Neural cell (in vitro differentiated cells): ENCODE measurements at regions not wholly inside any gene's neighbourhood (a gene's known extent, or its start where the extent isn't known, plus 50 kb on each side); places are given as distances from the start of the nearest gene placed in this dataset.
A peak's percentile ranks its signal among the peaks of the same experiment; 100 is the strongest.

Source experiments
- H2AFZ ChIP-seq: fragments of 200-600, 300-800 bp; sonication (generic), shearing (Covaris generic); 2 replicates; pipeline ENCODE4 v1.6.0; 2014; ENCODE audit warnings: low read depth, mild to moderate bottlenecking, antibody characterized with exemption, low read length, moderate library complexity
- H3F3A ChIP-seq: fragments of 200-600 bp; shearing (Covaris generic); 2 replicates; pipeline ENCODE4 v1.6.1; 2016; ENCODE audit warnings: mild to moderate bottlenecking, moderate library complexity, mixed read lengths, antibody characterized with exemption, low read length; ENCODE audit not compliant: insufficient read depth, poor library complexity, severe bottlenecking
- H3K27ac ChIP-seq: fragments of 200-600, 300-800 bp; sonication (generic), shearing (Covaris generic); 2 replicates; pipeline ENCODE4 v1.5.1; 2014; ENCODE audit warnings: mild to moderate bottlenecking, low read length, moderate library complexity
- H3K27me3 ChIP-seq: fragments of 300-800, 200-600 bp; sonication (generic), shearing (Covaris generic); 2 replicates; pipeline ENCODE4 v1.6.0; 2014; ENCODE audit warnings: mild to moderate bottlenecking, low read depth, low read length, moderate library complexity; ENCODE audit not compliant: insufficient read depth
- H3K36me3 ChIP-seq: fragments of 300-800, 200-600 bp; sonication (generic), shearing (Covaris generic); 2 replicates; pipeline ENCODE4 v1.5.1; 2014; ENCODE audit warnings: mild to moderate bottlenecking, antibody characterized with exemption, low read length, moderate library complexity; ENCODE audit not compliant: insufficient read depth
- H3K4me2 ChIP-seq: fragments of 300-800, 200-600 bp; sonication (generic), shearing (Covaris generic); 2 replicates; pipeline ENCODE4 v1.6.0; 2014; ENCODE audit warnings: mild to moderate bottlenecking, low read length
- H3K4me3 ChIP-seq: fragments of 300-800, 200-600 bp; sonication (generic), shearing (Covaris generic); 2 replicates; pipeline ENCODE4 v1.5.1; 2014; ENCODE audit warnings: mild to moderate bottlenecking, low read length, moderate library complexity
- H3K79me2 ChIP-seq: fragments of 200-600 bp; shearing (Covaris generic); replicated peaks from 2 replicates; pipeline ENCODE4 v1.6.0; 2014; ENCODE audit warnings: mild to moderate bottlenecking, low read length, moderate library complexity; ENCODE audit not compliant: insufficient read depth
- H3K9ac ChIP-seq: fragments of 300-800, 200-600 bp; sonication (generic), shearing (Covaris generic); 2 replicates; pipeline ENCODE4 v1.6.1; 2016; ENCODE audit warnings: mild to moderate bottlenecking, low read length, mixed read lengths
- H3K9me2 ChIP-seq: fragments of 200-600 bp; shearing (Covaris generic); 2 replicates; pipeline ENCODE4 v1.6.1; 2016; ENCODE audit warnings: mild to moderate bottlenecking, low read length, mixed read lengths; ENCODE audit not compliant: insufficient read depth
- H3K9me3 ChIP-seq: fragments of 200-600, 300-800 bp; sonication (generic), shearing (Covaris generic); 2 replicates; pipeline ENCODE4 v1.6.1; 2016; ENCODE audit warnings: mild to moderate bottlenecking, mixed run types, low read length, moderate library complexity, mixed read lengths
- H4K20me1 ChIP-seq: fragments of 200-600 bp; shearing (Covaris generic); 2 replicates; pipeline ENCODE4 v1.6.1; 2016; ENCODE audit warnings: mild to moderate bottlenecking, mixed run types; ENCODE audit not compliant: insufficient read depth
- EP300 ChIP-seq: fragments of 450-650 bp; conservative IDR thresholded peaks from 2 replicates; pipeline ENCODE4 v1.6.1; 2014; ENCODE audit warnings: antibody characterized with exemption, mild to moderate bottlenecking, moderate library complexity; ENCODE audit not compliant: poor library complexity, severe bottlenecking
- EZH2 ChIP-seq: fragments of 200-600, 300-800 bp; shearing (Covaris generic), sonication (generic); IDR thresholded peaks from 2 replicates; pipeline ENCODE4 v1.6.1; 2014; ENCODE audit warnings: antibody characterized with exemption, low read length, borderline replicate concordance, mild to moderate bottlenecking; ENCODE audit not compliant: insufficient read depth, poor library complexity, severe bottlenecking
- MXI1 ChIP-seq: fragments of 450-650 bp; conservative IDR thresholded peaks from 2 replicates; pipeline ENCODE4 v1.6.1; 2014; ENCODE audit warnings: antibody characterized with exemption, mild to moderate bottlenecking; ENCODE audit not compliant: poor library complexity, severe bottlenecking
- POLR2AphosphoS5 ChIP-seq: IDR thresholded peaks from 2 replicates; pipeline ENCODE4 v1.6.1; 2012
- RAD21 ChIP-seq: fragments of 450-650 bp; conservative IDR thresholded peaks from 2 replicates; pipeline ENCODE4 v1.6.1; 2014; ENCODE audit warnings: antibody characterized with exemption, mild to moderate bottlenecking, moderate library complexity
- SMC3 ChIP-seq: fragments of 450-650 bp; conservative IDR thresholded peaks from 2 replicates; pipeline ENCODE4 v1.6.1; 2014; ENCODE audit warnings: antibody characterized with exemption, mild to moderate bottlenecking, moderate library complexity; ENCODE audit not compliant: poor library complexity
- TAF1 ChIP-seq: IDR thresholded peaks from 2 replicates; pipeline ENCODE4 v1.6.1; 2012; ENCODE audit warnings: low read depth
- TF ChIP-seq, protein P1 (sequence below): IDR thresholded peaks from 2 replicates; pipeline ENCODE4 v1.6.1; 2012; ENCODE audit warnings: borderline replicate concordance
- TF ChIP-seq, protein P2 (sequence below): fragments of 450-650 bp; IDR thresholded peaks from 2 replicates; pipeline ENCODE4 v1.5.1; 2014; ENCODE audit warnings: antibody characterized with exemption, mild to moderate bottlenecking, moderate library complexity; ENCODE audit not compliant: poor library complexity, severe bottlenecking

DNA sequence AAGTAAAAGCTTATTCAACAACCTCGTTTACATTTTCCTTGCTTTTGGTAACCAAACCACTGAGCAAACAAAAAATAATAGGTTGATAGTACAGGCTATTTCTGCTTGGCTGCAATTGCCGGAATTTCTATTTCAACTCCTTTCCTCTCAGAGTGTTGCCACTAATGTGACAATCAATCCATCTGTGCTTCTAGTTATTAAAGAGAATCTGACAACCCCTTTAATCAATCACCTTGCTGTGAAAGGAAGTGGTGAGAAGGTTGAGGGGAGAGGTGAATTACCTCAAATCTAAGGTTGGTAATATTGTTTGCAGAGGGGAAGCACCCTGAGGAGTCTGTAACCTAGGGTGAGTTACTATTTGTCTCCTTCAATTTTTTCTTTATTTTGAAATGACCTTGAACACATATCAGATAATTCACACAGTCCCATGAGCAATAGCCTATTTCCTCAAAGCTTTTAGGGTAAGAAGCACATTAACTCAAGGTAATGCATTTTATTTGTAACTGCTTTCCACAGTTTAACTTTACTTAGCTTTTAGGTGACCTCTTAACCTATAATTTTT, 603.4 kb downstream of the MMUT start:
- H3K79me2 ChIP-seq: no peaks in the 10 kb centered on the region
- H3K9me3 ChIP-seq: peaks cover 5% of the 10 kb centered on the region
- no peak overlapping the region for H2AFZ ChIP-seq

DNA sequence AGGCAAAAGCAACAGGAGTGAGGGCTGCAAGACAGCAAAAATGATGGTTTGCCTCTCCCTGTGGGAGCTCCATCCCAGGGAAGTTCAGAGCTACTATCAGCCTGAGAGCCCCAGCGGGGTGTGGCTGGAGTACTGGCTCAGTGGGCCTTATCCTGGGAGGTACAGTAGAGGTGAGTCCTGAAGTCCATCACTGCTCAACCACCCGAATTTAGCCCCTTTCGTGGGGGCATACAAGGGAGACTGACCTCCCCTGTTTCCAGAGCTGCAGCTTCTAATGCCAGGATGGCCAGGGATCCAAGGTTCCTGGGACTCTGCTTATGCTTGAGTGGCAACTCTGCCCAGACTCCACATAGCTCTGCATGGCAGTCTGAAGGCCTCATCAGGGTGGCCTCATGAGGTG, 617.8 kb downstream of the MMUT start:
- Histone ChIP-seq H3K4me2 (no peak overlapping the region), H3K9me3 (peaks cover 9% of the 10 kb centered on the region), H3K9ac (no peak overlapping the region), H3F3A (no peaks in the 10 kb centered on the region), H3K4me3 (no peak overlapping the region), H3K27me3 (no peaks in the 10 kb centered on the region), H3K9me2 (no peaks in the 10 kb centered on the region), H4K20me1 (no peaks in the 10 kb centered on the region), H3K36me3 (no peaks in the 10 kb centered on the region), H2AFZ (no peak overlapping the region), H3K27ac (no peak overlapping the region), H3K79me2 (no peaks in the 10 kb centered on the region)
- TF ChIP-seq EZH2: no peak
- no peak for TF ChIP-seq MXI1
- no peak for TF ChIP-seq RAD21
- TF ChIP-seq, protein P1, sequence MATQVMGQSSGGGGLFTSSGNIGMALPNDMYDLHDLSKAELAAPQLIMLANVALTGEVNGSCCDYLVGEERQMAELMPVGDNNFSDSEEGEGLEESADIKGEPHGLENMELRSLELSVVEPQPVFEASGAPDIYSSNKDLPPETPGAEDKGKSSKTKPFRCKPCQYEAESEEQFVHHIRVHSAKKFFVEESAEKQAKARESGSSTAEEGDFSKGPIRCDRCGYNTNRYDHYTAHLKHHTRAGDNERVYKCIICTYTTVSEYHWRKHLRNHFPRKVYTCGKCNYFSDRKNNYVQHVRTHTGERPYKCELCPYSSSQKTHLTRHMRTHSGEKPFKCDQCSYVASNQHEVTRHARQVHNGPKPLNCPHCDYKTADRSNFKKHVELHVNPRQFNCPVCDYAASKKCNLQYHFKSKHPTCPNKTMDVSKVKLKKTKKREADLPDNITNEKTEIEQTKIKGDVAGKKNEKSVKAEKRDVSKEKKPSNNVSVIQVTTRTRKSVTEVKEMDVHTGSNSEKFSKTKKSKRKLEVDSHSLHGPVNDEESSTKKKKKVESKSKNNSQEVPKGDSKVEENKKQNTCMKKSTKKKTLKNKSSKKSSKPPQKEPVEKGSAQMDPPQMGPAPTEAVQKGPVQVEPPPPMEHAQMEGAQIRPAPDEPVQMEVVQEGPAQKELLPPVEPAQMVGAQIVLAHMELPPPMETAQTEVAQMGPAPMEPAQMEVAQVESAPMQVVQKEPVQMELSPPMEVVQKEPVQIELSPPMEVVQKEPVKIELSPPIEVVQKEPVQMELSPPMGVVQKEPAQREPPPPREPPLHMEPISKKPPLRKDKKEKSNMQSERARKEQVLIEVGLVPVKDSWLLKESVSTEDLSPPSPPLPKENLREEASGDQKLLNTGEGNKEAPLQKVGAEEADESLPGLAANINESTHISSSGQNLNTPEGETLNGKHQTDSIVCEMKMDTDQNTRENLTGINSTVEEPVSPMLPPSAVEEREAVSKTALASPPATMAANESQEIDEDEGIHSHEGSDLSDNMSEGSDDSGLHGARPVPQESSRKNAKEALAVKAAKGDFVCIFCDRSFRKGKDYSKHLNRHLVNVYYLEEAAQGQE: no peak
- no peak for TF ChIP-seq TAF1
- TF ChIP-seq SMC3: no peak
- TF ChIP-seq EP300: no peak
- no peak for TF ChIP-seq POLR2AphosphoS5
- TF ChIP-seq, protein P2, sequence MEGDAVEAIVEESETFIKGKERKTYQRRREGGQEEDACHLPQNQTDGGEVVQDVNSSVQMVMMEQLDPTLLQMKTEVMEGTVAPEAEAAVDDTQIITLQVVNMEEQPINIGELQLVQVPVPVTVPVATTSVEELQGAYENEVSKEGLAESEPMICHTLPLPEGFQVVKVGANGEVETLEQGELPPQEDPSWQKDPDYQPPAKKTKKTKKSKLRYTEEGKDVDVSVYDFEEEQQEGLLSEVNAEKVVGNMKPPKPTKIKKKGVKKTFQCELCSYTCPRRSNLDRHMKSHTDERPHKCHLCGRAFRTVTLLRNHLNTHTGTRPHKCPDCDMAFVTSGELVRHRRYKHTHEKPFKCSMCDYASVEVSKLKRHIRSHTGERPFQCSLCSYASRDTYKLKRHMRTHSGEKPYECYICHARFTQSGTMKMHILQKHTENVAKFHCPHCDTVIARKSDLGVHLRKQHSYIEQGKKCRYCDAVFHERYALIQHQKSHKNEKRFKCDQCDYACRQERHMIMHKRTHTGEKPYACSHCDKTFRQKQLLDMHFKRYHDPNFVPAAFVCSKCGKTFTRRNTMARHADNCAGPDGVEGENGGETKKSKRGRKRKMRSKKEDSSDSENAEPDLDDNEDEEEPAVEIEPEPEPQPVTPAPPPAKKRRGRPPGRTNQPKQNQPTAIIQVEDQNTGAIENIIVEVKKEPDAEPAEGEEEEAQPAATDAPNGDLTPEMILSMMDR: no peak

More for the DNA sequence above, 603.4 kb downstream of the MMUT start:
- Histone ChIP-seq H3K4me3 (no peak overlapping the region), H3F3A (no peaks in the 10 kb centered on the region), H4K20me1 (no peaks in the 10 kb centered on the region), H3K36me3 (no peaks in the 10 kb centered on the region), H3K27me3 (no peaks in the 10 kb centered on the region), H3K9me2 (no peaks in the 10 kb centered on the region), H3K4me2 (no peak overlapping the region), H3K27ac (peak overlapping the region; percentile 40), H3K9ac (no peak overlapping the region)
- TF ChIP-seq MXI1 (no peak), RAD21 (no peak), POLR2AphosphoS5 (peak; percentile 80), EP300 (peak; percentile 91), EZH2 (no peak), SMC3 (peak; percentile 15)
- TF ChIP-seq, protein P1: peak; percentile 49
- TF ChIP-seq, protein P2: no peak
